ENCODE measurements at regions not wholly inside any gene's neighbourhood (a gene's known extent, or its start where the extent isn't known, plus 50 kb on each side); places are given as distances from the start of the nearest gene placed in this dataset.

- H3K4me1 Mint-ChIP-seq (ENCODE audit: low read depth) = no peaks in the 10 kb centered on the region
- no peak for DNase-seq (ENCODE audit: low spot score)
- H3K4me3 Mint-ChIP-seq = no peak overlapping the region
- no peaks in the 10 kb centered on the region for H3K36me3 Mint-ChIP-seq (ENCODE audit: low read depth)
- H3K27me3 Mint-ChIP-seq (ENCODE audit: insufficient read depth) = no peaks in the 10 kb centered on the region
- intact Hi-C loops (cut with micrococcal nuclease) = no loop called here
- peaks cover 4% of the 10 kb centered on the region for H3K9me3 Mint-ChIP-seq
- H3K27ac Mint-ChIP-seq = no peak overlapping the region
These were observed 179.2 kb upstream of the PDE3A start for GRCh38 chr12:20188930-20189653.

GRCh38 chr12:20189767-20190166 lies 178.6 kb upstream of the PDE3A start:
- no peak for DNase-seq (ENCODE audit: low spot score)
- intact Hi-C loops (cut with micrococcal nuclease) = no loop called here
- Mint-ChIP-seq H3K27me3 (ENCODE audit: insufficient read depth) (no peaks in the 10 kb centered on the region), H3K36me3 (ENCODE audit: low read depth) (no peaks in the 10 kb centered on the region), H3K27ac (no peak overlapping the region), H3K4me1 (ENCODE audit: low read depth) (no peaks in the 10 kb centered on the region), H3K4me3 (no peak overlapping the region), H3K9me3 (peaks cover 4% of the 10 kb centered on the region)

- Mint-ChIP-seq H3K36me3 (ENCODE audit: low read depth) (no peaks in the 10 kb centered on the region), H3K27ac (no peak overlapping the region), H3K9me3 (no peaks in the 10 kb centered on the region), H3K4me3 (no peak overlapping the region), H3K27me3 (ENCODE audit: insufficient read depth) (no peaks in the 10 kb centered on the region), H3K4me1 (ENCODE audit: low read depth) (no peaks in the 10 kb centered on the region)
- intact Hi-C loops (cut with micrococcal nuclease) = no loop called here
- no peak for DNase-seq (ENCODE audit: low spot score)
These were observed 174.2 kb upstream of the PDE3A start for GRCh38 chr12:20194171-20194570.

GRCh38 chr12:20196767-20197166 lies 171.6 kb upstream of the PDE3A start:
- Mint-ChIP-seq H3K4me3 (no peak overlapping the region), H3K27me3 (ENCODE audit: insufficient read depth) (no peaks in the 10 kb centered on the region), H3K4me1 (ENCODE audit: low read depth) (no peaks in the 10 kb centered on the region), H3K9me3 (no peaks in the 10 kb centered on the region), H3K36me3 (ENCODE audit: low read depth) (no peaks in the 10 kb centered on the region), H3K27ac (no peak overlapping the region)
- no peak for DNase-seq (ENCODE audit: low spot score)
- intact Hi-C loops (cut with micrococcal nuclease) = no loop called here

- intact Hi-C loops (cut with micrococcal nuclease) = no loop called here
- no peaks in the 10 kb centered on the region for H3K27me3 Mint-ChIP-seq (ENCODE audit: insufficient read depth)
- DNase-seq (ENCODE audit: low spot score) = no peak
- H3K4me1 Mint-ChIP-seq (ENCODE audit: low read depth) = no peaks in the 10 kb centered on the region
- H3K4me3 Mint-ChIP-seq = no peak overlapping the region
- no peak overlapping the region for H3K27ac Mint-ChIP-seq
- H3K36me3 Mint-ChIP-seq (ENCODE audit: low read depth) = no peaks in the 10 kb centered on the region
- no peaks in the 10 kb centered on the region for H3K9me3 Mint-ChIP-seq
These were observed 170.9 kb upstream of the PDE3A start for GRCh38 chr12:20197411-20197810.

GRCh38 chr12:20199780-20200179 lies 168.6 kb upstream of the PDE3A start:
- intact Hi-C loops (cut with micrococcal nuclease) = no loop called here
- Mint-ChIP-seq H3K4me3 (no peak overlapping the region), H3K9me3 (no peaks in the 10 kb centered on the region), H3K27me3 (ENCODE audit: insufficient read depth) (no peaks in the 10 kb centered on the region), H3K27ac (no peak overlapping the region), H3K4me1 (ENCODE audit: low read depth) (no peaks in the 10 kb centered on the region), H3K36me3 (ENCODE audit: low read depth) (no peaks in the 10 kb centered on the region)
- DNase-seq (ENCODE audit: low spot score) = no peak

- intact Hi-C loops (cut with micrococcal nuclease) = no loop called here
- H3K36me3 Mint-ChIP-seq (ENCODE audit: low read depth) = no peaks in the 10 kb centered on the region
- no peaks in the 10 kb centered on the region for H3K9me3 Mint-ChIP-seq
- H3K4me1 Mint-ChIP-seq (ENCODE audit: low read depth) = no peaks in the 10 kb centered on the region
- no peaks in the 10 kb centered on the region for H3K27me3 Mint-ChIP-seq (ENCODE audit: insufficient read depth)
- no peak overlapping the region for H3K4me3 Mint-ChIP-seq
- DNase-seq (ENCODE audit: low spot score) = no peak
- no peak overlapping the region for H3K27ac Mint-ChIP-seq
These were observed 166.6 kb upstream of the PDE3A start for GRCh38 chr12:20201733-20202132.

GRCh38 chr12:20205854-20206253 lies 162.5 kb upstream of the PDE3A start:
- Mint-ChIP-seq H3K4me1 (ENCODE audit: low read depth) (no peaks in the 10 kb centered on the region), H3K27ac (no peak overlapping the region), H3K36me3 (ENCODE audit: low read depth) (no peaks in the 10 kb centered on the region), H3K4me3 (no peak overlapping the region), H3K27me3 (ENCODE audit: insufficient read depth) (no peaks in the 10 kb centered on the region), H3K9me3 (no peaks in the 10 kb centered on the region)
- intact Hi-C loops (cut with micrococcal nuclease) = no loop called here
- DNase-seq (ENCODE audit: low spot score) = no peak

GRCh38 chr12:20206410-20206809 lies 161.9 kb upstream of the PDE3A start:
- Mint-ChIP-seq H3K4me1 (ENCODE audit: low read depth) (no peaks in the 10 kb centered on the region), H3K36me3 (ENCODE audit: low read depth) (no peaks in the 10 kb centered on the region), H3K9me3 (no peaks in the 10 kb centered on the region), H3K4me3 (no peak overlapping the region), H3K27ac (no peak overlapping the region), H3K27me3 (ENCODE audit: insufficient read depth) (no peaks in the 10 kb centered on the region)
- intact Hi-C loops (cut with micrococcal nuclease) = no loop called here
- DNase-seq (ENCODE audit: low spot score) = no peak

GRCh38 chr12:20210621-20211215 lies 157.6 kb upstream of the PDE3A start:
- intact Hi-C loops (cut with micrococcal nuclease) = no loop called here
- H3K27ac Mint-ChIP-seq = no peak overlapping the region
- no peak for DNase-seq (ENCODE audit: low spot score)
- H3K4me3 Mint-ChIP-seq = no peak overlapping the region
- no peaks in the 10 kb centered on the region for H3K27me3 Mint-ChIP-seq (ENCODE audit: insufficient read depth)
- H3K4me1 Mint-ChIP-seq (ENCODE audit: low read depth) = no peaks in the 10 kb centered on the region
- no peaks in the 10 kb centered on the region for H3K9me3 Mint-ChIP-seq
- H3K36me3 Mint-ChIP-seq (ENCODE audit: low read depth) = no peaks in the 10 kb centered on the region

- no peak overlapping the region for H3K27ac Mint-ChIP-seq
- no peaks in the 10 kb centered on the region for H3K36me3 Mint-ChIP-seq (ENCODE audit: low read depth)
- no peak overlapping the region for H3K4me3 Mint-ChIP-seq
- H3K9me3 Mint-ChIP-seq = peaks cover 6% of the 10 kb centered on the region
- no peaks in the 10 kb centered on the region for H3K4me1 Mint-ChIP-seq (ENCODE audit: low read depth)
- intact Hi-C loops (cut with micrococcal nuclease) = no loop called here
- no peak for DNase-seq (ENCODE audit: low spot score)
- no peaks in the 10 kb centered on the region for H3K27me3 Mint-ChIP-seq (ENCODE audit: insufficient read depth)
These were observed 156.8 kb upstream of the PDE3A start for GRCh38 chr12:20211541-20211940.

GRCh38 chr12:20211981-20212421 lies 156.3 kb upstream of the PDE3A start:
- H3K4me1 Mint-ChIP-seq (ENCODE audit: low read depth) = no peaks in the 10 kb centered on the region
- intact Hi-C loops (cut with micrococcal nuclease) = no loop called here

GRCh38 chr12:20212658-20213555 lies 155.4 kb upstream of the PDE3A start:
- no peaks in the 10 kb centered on the region for H3K4me1 Mint-ChIP-seq (ENCODE audit: low read depth)
- H3K9me3 Mint-ChIP-seq = peaks cover 10% of the 10 kb centered on the region
- no peaks in the 10 kb centered on the region for H3K36me3 Mint-ChIP-seq (ENCODE audit: low read depth)
- H3K27ac Mint-ChIP-seq = no peak overlapping the region
- no peak for DNase-seq (ENCODE audit: low spot score)
- H3K27me3 Mint-ChIP-seq (ENCODE audit: insufficient read depth) = no peaks in the 10 kb centered on the region
- H3K4me3 Mint-ChIP-seq = no peak overlapping the region
- intact Hi-C loops (cut with micrococcal nuclease) = no loop called here

More at GRCh38 chr12:20211981-20212421, 156.3 kb upstream of the PDE3A start:
- no peak overlapping the region for H3K27ac Mint-ChIP-seq
- H3K27me3 Mint-ChIP-seq (ENCODE audit: insufficient read depth) = no peaks in the 10 kb centered on the region
- H3K9me3 Mint-ChIP-seq = peaks cover 10% of the 10 kb centered on the region
- DNase-seq (ENCODE audit: low spot score) = no peak
- H3K4me3 Mint-ChIP-seq = no peak overlapping the region
- no peaks in the 10 kb centered on the region for H3K36me3 Mint-ChIP-seq (ENCODE audit: low read depth)
